DMS114 treated with DMSO at 0.1 percent for 48 hours (cell line): ENCODE measurements at regions not wholly inside any gene's neighbourhood (a gene's known extent, or its start where the extent isn't known, plus 50 kb on each side); places are given as distances from the start of the nearest gene placed in this dataset.
"Not testable (repeated sequence)": the region's sequence is repeated elsewhere in the genome, so short reads cannot be mapped to it uniquely, and the experiment has no call there.

Source experiments
- DNase-seq: peaks from one replicate; lab custom pipeline; 2025; ENCODE audit not compliant: unreplicated experiment; lab: John Stamatoyannopoulos, UW

- no peak for DNase-seq
Measured at GRCh38 chr10:118913825-118914224, 115.7 kb upstream of the NANOS1 start.

- DNase-seq, result no peak
Measured at GRCh38 chr10:118914629-118915028, 114.9 kb upstream of the NANOS1 start.

DNA sequence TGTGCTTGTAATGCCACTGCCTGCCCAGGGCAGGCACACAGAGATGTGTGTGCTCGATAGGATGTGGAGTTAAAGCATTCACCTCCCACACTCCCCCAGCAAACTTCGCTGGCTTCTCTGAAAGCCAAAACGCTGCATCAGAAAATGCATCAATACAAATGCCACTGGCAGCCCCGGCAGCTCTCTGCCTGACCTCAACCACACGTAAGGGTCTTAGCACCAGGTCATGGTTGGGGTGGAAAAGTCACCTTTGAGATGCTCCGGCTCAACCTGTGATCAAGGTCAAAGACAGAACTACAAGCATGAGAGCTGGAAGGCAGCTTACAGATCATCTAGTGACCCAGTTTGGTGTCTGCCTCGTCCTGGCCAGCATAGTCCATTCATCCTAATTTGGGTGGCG lies 114.4 kb upstream of the NANOS1 start:
- no peak for DNase-seq

DNA sequence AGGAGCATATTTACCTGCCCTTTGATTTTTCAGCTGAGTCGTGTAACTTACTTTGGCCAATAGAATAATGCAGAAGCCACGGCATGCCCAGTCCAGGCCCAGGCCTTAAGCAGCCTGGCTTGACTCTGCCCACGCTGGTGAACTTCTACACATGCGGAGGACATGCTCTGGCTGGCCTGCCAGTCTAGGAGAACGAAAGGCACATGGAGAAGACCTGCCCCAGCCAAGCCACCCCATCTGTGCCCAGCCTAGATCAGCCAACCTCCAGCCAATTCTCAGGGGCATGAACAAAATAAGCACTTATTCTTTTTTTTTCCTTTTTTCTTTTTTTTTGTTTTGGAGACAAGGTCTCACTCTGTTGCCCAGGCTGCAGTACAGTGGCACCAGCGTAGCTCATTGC lies 112.7 kb upstream of the NANOS1 start:
- DNase-seq, result no peak

- DNase-seq, result no peak
Measured at GRCh38 chr10:118917701-118918100, 111.8 kb upstream of the NANOS1 start.

GRCh38 chr10:118918116-118918515 lies 111.4 kb upstream of the NANOS1 start:
- no peak for DNase-seq

DNA sequence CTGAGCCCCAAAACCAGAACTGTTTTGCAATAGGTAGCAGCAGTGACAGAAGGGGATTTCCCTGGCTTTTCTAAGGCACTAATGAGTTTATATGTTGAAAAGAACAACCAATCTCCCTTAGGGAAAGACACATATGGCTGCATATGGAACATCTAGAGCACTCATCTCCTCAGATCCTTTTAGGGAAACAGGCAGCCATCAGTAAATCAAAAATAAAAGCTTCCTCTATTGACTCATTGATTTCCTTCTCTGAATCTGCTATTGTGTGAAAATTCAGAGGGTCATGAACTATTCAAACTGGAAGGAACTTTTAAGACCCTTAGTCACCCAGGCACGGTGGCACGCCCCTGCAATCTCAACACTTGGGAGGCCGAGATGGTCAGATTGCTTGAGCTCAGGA lies 110.9 kb upstream of the NANOS1 start:
- no peak for DNase-seq

DNA sequence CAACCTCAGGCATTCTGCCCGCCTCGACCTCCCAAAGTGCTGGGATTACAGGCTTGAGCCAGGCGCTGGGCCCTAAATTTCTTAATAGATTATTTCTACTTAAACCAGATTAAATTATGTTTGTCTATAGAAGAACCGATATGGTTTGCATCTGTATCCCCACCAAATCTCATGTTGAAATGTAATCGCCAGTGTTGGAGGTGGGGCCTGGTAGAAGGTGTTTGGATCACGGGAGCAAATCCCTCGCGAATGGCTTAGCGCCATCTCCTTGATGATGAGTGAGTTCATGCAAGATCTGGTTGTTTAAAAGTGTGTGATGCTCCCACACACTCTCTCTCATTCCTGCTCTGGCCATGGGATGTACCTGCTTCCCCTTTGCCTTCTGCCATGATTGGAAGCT lies 109.3 kb upstream of the NANOS1 start:
- no peak for DNase-seq

DNA sequence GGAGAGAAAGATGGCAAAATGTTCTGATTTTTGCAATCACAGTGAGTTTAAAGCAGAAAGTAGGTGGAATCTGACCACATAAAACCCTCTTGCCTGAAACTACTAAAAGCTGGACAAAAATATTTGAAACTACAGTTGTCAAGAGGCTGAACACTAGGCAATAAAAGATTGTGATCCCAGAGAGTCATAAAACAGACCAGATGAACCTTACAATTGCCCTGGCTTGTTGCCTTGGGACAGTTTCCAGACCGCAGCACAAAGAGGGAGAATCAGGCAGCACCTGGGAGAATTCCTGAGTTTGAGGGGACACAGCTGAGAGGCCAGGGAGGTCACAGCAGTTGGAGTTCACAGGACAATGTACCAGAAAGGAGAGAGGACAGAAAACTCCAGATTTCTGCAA lies 107.3 kb upstream of the NANOS1 start:
- no peak for DNase-seq

DNA sequence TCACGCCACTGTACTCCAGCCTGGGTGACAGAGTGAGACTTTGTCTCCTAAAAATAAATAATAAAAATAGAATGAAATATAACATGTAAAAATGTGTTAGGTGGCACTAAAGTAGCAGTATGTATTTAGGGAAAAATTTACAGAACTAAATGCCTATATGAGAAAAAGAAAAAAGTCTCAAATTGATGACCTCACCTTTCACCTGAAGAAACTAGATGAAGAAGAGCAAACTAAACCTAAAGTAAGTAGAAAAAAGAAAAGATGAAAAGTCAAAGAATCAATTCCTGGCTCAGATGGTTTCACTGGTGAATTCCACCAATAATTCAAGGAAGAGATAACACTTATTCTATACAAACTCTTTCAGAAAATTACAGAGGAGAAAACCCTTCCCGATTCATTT lies 106.5 kb upstream of the NANOS1 start:
- DNase-seq, result no peak

DNA sequence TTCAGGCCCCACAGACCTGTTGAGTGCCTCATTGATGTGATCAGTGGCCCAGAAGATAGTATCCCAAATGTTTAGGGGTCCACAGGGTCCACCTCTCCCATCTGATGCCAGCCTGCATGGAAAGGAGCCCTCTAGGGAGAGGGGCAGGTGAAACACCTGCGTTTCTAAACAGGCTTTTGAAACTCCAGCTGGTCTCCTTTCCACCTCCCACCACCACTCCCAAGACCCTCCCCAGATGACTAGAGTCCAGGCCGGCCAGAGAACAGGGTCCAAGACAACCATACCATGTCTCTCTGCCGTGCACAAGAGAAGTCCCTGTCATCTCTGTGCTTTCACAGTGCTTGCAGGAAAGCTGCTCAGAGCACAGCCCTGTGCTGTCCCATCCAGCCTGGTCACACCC lies 105.0 kb upstream of the NANOS1 start:
- DNase-seq, result no peak

- no peak for DNase-seq
Measured at GRCh38 chr10:118925404-118926071, 104.0 kb upstream of the NANOS1 start.

DNA sequence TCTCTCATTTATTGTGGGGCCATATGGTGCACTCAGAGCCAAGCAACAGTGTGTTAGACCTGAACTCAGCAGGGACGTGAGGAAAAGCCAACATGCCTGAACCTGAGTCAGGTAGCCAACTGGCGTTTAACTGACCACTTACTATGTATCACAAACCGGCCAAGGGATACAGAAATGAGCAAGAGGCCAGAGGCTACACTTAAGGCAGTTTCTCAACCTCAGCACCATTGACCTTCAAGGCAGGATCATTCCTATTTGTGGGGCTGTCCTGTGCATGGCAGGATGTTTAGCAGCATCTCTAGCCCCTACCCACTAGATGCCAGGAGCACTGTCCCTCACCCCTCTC lies 103.5 kb upstream of the NANOS1 start:
- no peak for DNase-seq

DNA sequence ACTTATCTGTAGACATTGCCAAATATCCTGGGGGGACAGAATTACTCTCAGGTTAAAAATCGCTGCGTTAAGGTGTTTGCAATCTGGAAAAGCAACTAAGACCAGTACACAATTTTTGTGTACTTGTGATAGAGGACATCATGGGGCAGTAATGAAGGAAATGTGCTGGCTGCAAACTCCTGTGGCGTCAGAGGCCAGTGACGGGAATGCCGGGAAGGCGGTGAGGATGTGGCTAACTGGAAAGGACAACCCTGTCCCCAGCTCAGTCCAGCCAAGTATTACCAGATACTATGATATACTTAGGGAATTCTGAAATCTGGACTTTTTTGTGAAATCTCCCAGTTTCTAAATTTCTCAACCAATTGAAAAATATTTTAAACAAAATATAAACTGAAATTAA lies 103.1 kb upstream of the NANOS1 start:
- no peak for DNase-seq

DNA sequence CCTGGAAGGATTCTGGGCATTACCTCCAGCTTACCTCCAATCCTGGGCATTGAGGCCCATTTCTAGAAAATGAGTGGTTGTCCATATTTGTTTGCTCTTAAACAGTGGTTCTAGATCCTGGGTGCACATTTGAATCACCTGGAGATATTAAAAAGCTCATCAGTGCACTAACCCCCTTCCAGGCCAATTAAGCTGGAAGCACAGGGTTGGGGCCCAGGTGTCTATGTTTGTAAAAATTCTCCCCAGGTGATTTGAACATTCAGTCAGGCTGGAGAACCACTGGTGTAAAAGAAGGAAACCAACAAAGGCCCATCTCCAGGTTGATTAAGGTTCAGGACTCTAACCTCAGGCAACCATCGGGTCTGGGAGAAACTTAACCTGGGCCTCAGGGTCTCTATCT lies 102.6 kb upstream of the NANOS1 start:
- no peak for DNase-seq

- no peak for DNase-seq
Measured at GRCh38 chr10:118927321-118927720, 102.2 kb upstream of the NANOS1 start.

- DNase-seq, result no peak
Measured at GRCh38 chr10:118930614-118931013, 98.9 kb upstream of the NANOS1 start.

DNA sequence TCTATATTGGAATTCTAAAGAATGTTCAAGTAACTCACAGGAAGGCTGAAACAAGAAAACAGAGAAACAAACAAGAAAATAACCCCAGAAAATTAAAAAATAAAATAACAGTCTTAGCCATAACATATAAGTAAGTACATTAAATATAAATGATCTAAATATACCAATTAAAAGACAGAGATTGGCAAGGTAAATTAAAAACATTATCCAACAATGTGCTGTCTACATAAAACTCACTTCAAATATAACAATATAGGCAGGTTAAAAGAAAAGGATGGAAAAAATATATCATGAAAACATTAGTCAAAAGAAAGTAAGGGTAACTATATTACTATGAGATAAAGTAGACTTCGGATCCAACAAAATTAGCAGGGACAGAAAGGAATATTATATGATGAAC lies 98.1 kb upstream of the NANOS1 start:
- no peak for DNase-seq

DNA sequence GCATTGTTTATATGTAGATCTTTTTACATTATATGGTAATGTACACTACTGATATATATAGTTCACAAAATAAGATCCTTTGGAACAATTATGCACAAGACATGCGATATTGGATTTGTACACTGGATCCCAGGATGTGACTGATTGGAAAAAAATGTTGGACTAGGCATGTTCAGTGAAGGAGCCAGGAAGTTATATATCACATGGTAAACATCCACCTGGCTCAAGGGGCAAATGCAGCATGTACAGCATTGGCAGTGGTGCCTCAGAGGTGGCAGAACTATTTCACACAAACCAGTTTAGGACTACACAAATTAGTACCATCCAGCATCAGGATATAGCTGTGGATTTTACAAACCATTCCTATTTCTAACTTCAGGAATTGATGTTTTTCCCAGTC lies 97.4 kb upstream of the NANOS1 start:
- DNase-seq, result not testable (repeated sequence)

DNA sequence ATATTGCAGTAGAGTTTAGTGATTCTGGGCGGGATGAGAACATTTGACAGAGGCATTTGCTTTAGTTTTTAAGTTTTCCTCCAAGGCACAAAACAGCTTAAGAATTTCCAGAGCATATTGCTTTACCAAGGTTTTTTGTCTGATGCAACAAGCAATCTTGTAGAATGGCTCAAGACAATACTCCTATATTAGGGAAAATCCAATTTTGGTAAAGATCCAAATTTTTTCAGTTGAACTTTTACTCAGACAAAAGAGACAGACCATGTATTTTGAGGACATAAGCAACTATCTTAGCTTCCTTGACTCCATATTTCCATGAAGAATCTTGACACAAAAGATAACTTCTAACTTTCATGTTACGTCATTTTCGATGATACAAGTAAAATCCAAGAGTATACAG lies 92.3 kb upstream of the NANOS1 start:
- no peak for DNase-seq

DNA sequence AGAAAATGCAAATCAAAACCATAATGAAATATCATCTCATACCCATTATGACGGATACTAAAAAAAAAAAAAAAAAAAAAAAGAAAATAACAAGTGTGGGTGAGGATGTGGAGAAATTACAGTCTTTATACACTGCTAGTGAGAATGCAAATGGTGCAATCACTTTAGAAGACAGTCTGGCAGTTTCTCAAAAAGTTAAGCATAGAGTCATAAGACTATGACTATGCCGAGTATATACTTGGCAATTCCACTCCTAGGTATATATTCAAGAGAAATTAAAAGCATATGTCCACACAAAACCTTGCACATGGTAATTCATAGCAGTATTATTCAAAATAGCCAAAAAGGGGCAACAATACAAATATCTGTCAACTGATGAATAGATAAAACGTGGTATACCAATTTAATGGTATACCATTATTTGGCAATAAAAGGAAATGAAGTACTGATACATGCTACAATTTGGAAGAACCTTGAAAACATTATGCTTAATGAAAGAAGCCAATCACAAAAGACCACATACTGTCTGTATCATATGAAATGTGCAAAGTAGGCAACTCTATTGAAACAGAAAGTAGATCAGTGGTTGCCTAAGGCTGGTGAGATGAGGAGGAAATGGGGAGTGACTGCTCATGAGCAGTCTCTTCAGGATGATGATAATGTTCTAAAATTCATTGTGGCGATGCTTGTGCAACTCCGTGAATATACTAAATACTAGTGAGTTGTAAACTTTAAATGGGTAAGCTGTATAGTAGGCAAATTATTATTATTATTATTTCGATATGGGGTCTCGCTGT lies 90.1 kb upstream of the NANOS1 start:
- no peak for DNase-seq

- DNase-seq, result no peak
Measured at GRCh38 chr10:118940386-118940785, 89.1 kb upstream of the NANOS1 start.

GRCh38 chr10:118943253-118943652 lies 86.3 kb upstream of the NANOS1 start:
- no peak for DNase-seq
